Neural cell (in vitro differentiated cells): ENCODE measurements at regions not wholly inside any gene's neighbourhood (a gene's known extent, or its start where the extent isn't known, plus 50 kb on each side); places are given as distances from the start of the nearest gene placed in this dataset.

Experiments
- H2AFZ ChIP-seq: fragments of 200-600, 300-800 bp; sonication (generic), shearing (Covaris generic); 2 replicates; pipeline ENCODE4 v1.6.0; 2014; ENCODE audit warnings: low read depth, mild to moderate bottlenecking, antibody characterized with exemption, low read length, moderate library complexity
- H3F3A ChIP-seq: fragments of 200-600 bp; shearing (Covaris generic); 2 replicates; pipeline ENCODE4 v1.6.1; 2016; ENCODE audit warnings: mild to moderate bottlenecking, moderate library complexity, mixed read lengths, antibody characterized with exemption, low read length; ENCODE audit not compliant: insufficient read depth, poor library complexity, severe bottlenecking
- H3K27ac ChIP-seq: fragments of 200-600, 300-800 bp; sonication (generic), shearing (Covaris generic); 2 replicates; pipeline ENCODE4 v1.5.1; 2014; ENCODE audit warnings: mild to moderate bottlenecking, low read length, moderate library complexity
- H3K27me3 ChIP-seq: fragments of 300-800, 200-600 bp; sonication (generic), shearing (Covaris generic); 2 replicates; pipeline ENCODE4 v1.6.0; 2014; ENCODE audit warnings: mild to moderate bottlenecking, low read depth, low read length, moderate library complexity; ENCODE audit not compliant: insufficient read depth
- H3K36me3 ChIP-seq: fragments of 300-800, 200-600 bp; sonication (generic), shearing (Covaris generic); 2 replicates; pipeline ENCODE4 v1.5.1; 2014; ENCODE audit warnings: mild to moderate bottlenecking, antibody characterized with exemption, low read length, moderate library complexity; ENCODE audit not compliant: insufficient read depth
- H3K4me2 ChIP-seq: fragments of 300-800, 200-600 bp; sonication (generic), shearing (Covaris generic); 2 replicates; pipeline ENCODE4 v1.6.0; 2014; ENCODE audit warnings: mild to moderate bottlenecking, low read length
- H3K4me3 ChIP-seq: fragments of 300-800, 200-600 bp; sonication (generic), shearing (Covaris generic); 2 replicates; pipeline ENCODE4 v1.5.1; 2014; ENCODE audit warnings: mild to moderate bottlenecking, low read length, moderate library complexity
- H3K79me2 ChIP-seq: fragments of 200-600 bp; shearing (Covaris generic); replicated peaks from 2 replicates; pipeline ENCODE4 v1.6.0; 2014; ENCODE audit warnings: mild to moderate bottlenecking, low read length, moderate library complexity; ENCODE audit not compliant: insufficient read depth
- H3K9ac ChIP-seq: fragments of 300-800, 200-600 bp; sonication (generic), shearing (Covaris generic); 2 replicates; pipeline ENCODE4 v1.6.1; 2016; ENCODE audit warnings: mild to moderate bottlenecking, low read length, mixed read lengths
- H3K9me2 ChIP-seq: fragments of 200-600 bp; shearing (Covaris generic); 2 replicates; pipeline ENCODE4 v1.6.1; 2016; ENCODE audit warnings: mild to moderate bottlenecking, low read length, mixed read lengths; ENCODE audit not compliant: insufficient read depth
- H3K9me3 ChIP-seq: fragments of 200-600, 300-800 bp; sonication (generic), shearing (Covaris generic); 2 replicates; pipeline ENCODE4 v1.6.1; 2016; ENCODE audit warnings: mild to moderate bottlenecking, mixed run types, low read length, moderate library complexity, mixed read lengths
- H4K20me1 ChIP-seq: fragments of 200-600 bp; shearing (Covaris generic); 2 replicates; pipeline ENCODE4 v1.6.1; 2016; ENCODE audit warnings: mild to moderate bottlenecking, mixed run types; ENCODE audit not compliant: insufficient read depth
- CTCF ChIP-seq: fragments of 450-650 bp; IDR thresholded peaks from 2 replicates; pipeline ENCODE4 v1.5.1; 2014; ENCODE audit warnings: antibody characterized with exemption, mild to moderate bottlenecking, moderate library complexity; ENCODE audit not compliant: poor library complexity, severe bottlenecking
- EP300 ChIP-seq: fragments of 450-650 bp; conservative IDR thresholded peaks from 2 replicates; pipeline ENCODE4 v1.6.1; 2014; ENCODE audit warnings: antibody characterized with exemption, mild to moderate bottlenecking, moderate library complexity; ENCODE audit not compliant: poor library complexity, severe bottlenecking
- EZH2 ChIP-seq: fragments of 200-600, 300-800 bp; shearing (Covaris generic), sonication (generic); IDR thresholded peaks from 2 replicates; pipeline ENCODE4 v1.6.1; 2014; ENCODE audit warnings: antibody characterized with exemption, low read length, borderline replicate concordance, mild to moderate bottlenecking; ENCODE audit not compliant: insufficient read depth, poor library complexity, severe bottlenecking
- MXI1 ChIP-seq: fragments of 450-650 bp; conservative IDR thresholded peaks from 2 replicates; pipeline ENCODE4 v1.6.1; 2014; ENCODE audit warnings: antibody characterized with exemption, mild to moderate bottlenecking; ENCODE audit not compliant: poor library complexity, severe bottlenecking
- POLR2AphosphoS5 ChIP-seq: IDR thresholded peaks from 2 replicates; pipeline ENCODE4 v1.6.1; 2012
- RAD21 ChIP-seq: fragments of 450-650 bp; conservative IDR thresholded peaks from 2 replicates; pipeline ENCODE4 v1.6.1; 2014; ENCODE audit warnings: antibody characterized with exemption, mild to moderate bottlenecking, moderate library complexity
- REST ChIP-seq: IDR thresholded peaks from 2 replicates; pipeline ENCODE4 v1.6.1; 2012; ENCODE audit warnings: borderline replicate concordance
- SMC3 ChIP-seq: fragments of 450-650 bp; conservative IDR thresholded peaks from 2 replicates; pipeline ENCODE4 v1.6.1; 2014; ENCODE audit warnings: antibody characterized with exemption, mild to moderate bottlenecking, moderate library complexity; ENCODE audit not compliant: poor library complexity
- TAF1 ChIP-seq: IDR thresholded peaks from 2 replicates; pipeline ENCODE4 v1.6.1; 2012; ENCODE audit warnings: low read depth

GRCh38 chr9:71357346-71357745 is 235.9 kb upstream of the TRPM3 start:
- no peak overlapping the region for H2AFZ ChIP-seq
- TF ChIP-seq RAD21, result no peak
- no peak for TF ChIP-seq REST
- no peak for TF ChIP-seq MXI1
- TF ChIP-seq CTCF, result no peak
- TF ChIP-seq EZH2, result no peak
- TF ChIP-seq EP300, result no peak
- TF ChIP-seq SMC3, result no peak
- TF ChIP-seq TAF1, result no peak
- TF ChIP-seq POLR2AphosphoS5, result no peak
- H3K9ac ChIP-seq, result no peak overlapping the region
- no peaks in the 10 kb centered on the region for H3F3A ChIP-seq
- H3K27ac ChIP-seq, result no peak overlapping the region
- no peaks in the 10 kb centered on the region for H3K36me3 ChIP-seq
- H3K9me3 ChIP-seq, result no peaks in the 10 kb centered on the region
- H3K4me3 ChIP-seq, result no peak overlapping the region
- no peaks in the 10 kb centered on the region for H3K79me2 ChIP-seq
- no peaks in the 10 kb centered on the region for H3K27me3 ChIP-seq
- H4K20me1 ChIP-seq, result no peaks in the 10 kb centered on the region
- no peaks in the 10 kb centered on the region for H3K9me2 ChIP-seq
- no peak overlapping the region for H3K4me2 ChIP-seq

- no peak overlapping the region for H3K4me2 ChIP-seq
- TF ChIP-seq SMC3 (peak; percentile 47), REST (no peak), CTCF (peak; percentile 51), EZH2 (no peak), TAF1 (no peak), RAD21 (peak; percentile 61)
- no peak overlapping the region for H3K4me3 ChIP-seq
- no peaks in the 10 kb centered on the region for H4K20me1 ChIP-seq
- no peaks in the 10 kb centered on the region for H3F3A ChIP-seq
- H3K9me3 ChIP-seq, result no peaks in the 10 kb centered on the region
- no peak overlapping the region for H3K27ac ChIP-seq
- H3K79me2 ChIP-seq, result no peaks in the 10 kb centered on the region
- no peak overlapping the region for H2AFZ ChIP-seq
- H3K27me3 ChIP-seq, result no peaks in the 10 kb centered on the region
- H3K9me2 ChIP-seq, result no peaks in the 10 kb centered on the region
- no peaks in the 10 kb centered on the region for H3K36me3 ChIP-seq
- no peak overlapping the region for H3K9ac ChIP-seq
Observed at GRCh38 chr9:71355884-71356283, 234.5 kb upstream of the TRPM3 start.
